ENCODE measurements at regions not wholly inside any gene's neighbourhood (a gene's known extent, or its start where the extent isn't known, plus 50 kb on each side); places are given as distances from the start of the nearest gene placed in this dataset.

GRCh38 chr11:45554230-45554967 is 111.0 kb downstream of the CHST1 start:
- DNase-seq: no peak

GRCh38 chr11:45553383-45553936 is 112.0 kb downstream of the CHST1 start:
- no peak for DNase-seq

- DNase-seq: no peak
Measured at GRCh38 chr11:45551191-45551713, 114.2 kb downstream of the CHST1 start.

GRCh38 chr11:45549257-45549656 is 116.2 kb downstream of the CHST1 start:
- no peak for DNase-seq

GRCh38 chr11:45546366-45546765 is 119.1 kb downstream of the CHST1 start:
- no peak for DNase-seq

- no peak for DNase-seq
Measured at GRCh38 chr11:45544826-45545225, 120.6 kb downstream of the CHST1 start.

GRCh38 chr11:45543808-45544422 is 121.5 kb downstream of the CHST1 start:
- no peak for DNase-seq

- DNase-seq: no peak
Measured at GRCh38 chr11:45543081-45543480, 122.3 kb downstream of the CHST1 start.

GRCh38 chr11:45541693-45542434 is 123.6 kb downstream of the CHST1 start:
- no peak for DNase-seq

GRCh38 chr11:45538939-45539338 is 126.5 kb downstream of the CHST1 start:
- no peak for DNase-seq

- DNase-seq: no peak
Measured at GRCh38 chr11:45538363-45538762, 127.1 kb downstream of the CHST1 start.

- DNase-seq: no peak
Measured at GRCh38 chr11:45537614-45538013, 127.8 kb downstream of the CHST1 start.

GRCh38 chr11:45535033-45535432 is 130.4 kb downstream of the CHST1 start:
- DNase-seq: no peak

GRCh38 chr11:45534132-45534531 is 131.3 kb downstream of the CHST1 start:
- no peak for DNase-seq

GRCh38 chr11:45532546-45532945 is 132.9 kb downstream of the CHST1 start:
- DNase-seq: no peak

GRCh38 chr11:45530776-45531175 is 134.6 kb downstream of the CHST1 start:
- no peak for DNase-seq

- no peak for DNase-seq
Measured at GRCh38 chr11:45530111-45530510, 135.3 kb downstream of the CHST1 start.

GRCh38 chr11:45528435-45528834 is 137.0 kb downstream of the CHST1 start:
- no peak for DNase-seq

GRCh38 chr11:45527898-45528297 is 137.5 kb downstream of the CHST1 start:
- DNase-seq: no peak

- DNase-seq: no peak
Measured at GRCh38 chr11:45525393-45525792, 140.0 kb downstream of the CHST1 start.

GRCh38 chr11:45523760-45524159 is 141.7 kb downstream of the CHST1 start:
- DNase-seq: peak; percentile 27

- no peak for DNase-seq
Measured at GRCh38 chr11:45518833-45519535, 146.4 kb downstream of the CHST1 start.

All from hindlimb muscle (tissue), 1 donor.